Esophagus squamous epithelium (tissue), 4 donors: ENCODE measurements at regions not wholly inside any gene's neighbourhood (a gene's known extent, or its start where the extent isn't known, plus 50 kb on each side); places are given as distances from the start of the nearest gene placed in this dataset.

Experiments
- CTCF ChIP-seq, 6 experiments: fragments of 450-650 bp in 4 of 6; fragments of 200-600 bp in 2 of 6; sonication (generic) in 2 of 6; IDR thresholded peaks; one replicate each; pipeline ENCODE4 v1.5.1; 2016 to 2019; ENCODE audit warnings: antibody characterized with exemption in 6 of 6, mild to moderate bottlenecking in 4 of 6, moderate library complexity in 4 of 6
- POLR2A ChIP-seq, 4 donors: fragments of 450-650 bp; IDR thresholded peaks; one replicate each; pipeline ENCODE4 v1.6.1; 2017; ENCODE audit warnings: antibody characterized with exemption in 4 of 4, mild to moderate bottlenecking in 4 of 4, moderate library complexity in 3 of 4

- TF ChIP-seq CTCF (IDR thresholded peaks at IDR 0.05), result no peak
- no peak for TF ChIP-seq POLR2A (IDR thresholded peaks at IDR 0.05)
Observed at GRCh38 chr7:47185170-47185569, 396.7 kb downstream of the TNS3 start.
